ENCODE measurements at regions not wholly inside any gene's neighbourhood (a gene's known extent, or its start where the extent isn't known, plus 50 kb on each side); places are given as distances from the start of the nearest gene placed in this dataset.

DNA sequence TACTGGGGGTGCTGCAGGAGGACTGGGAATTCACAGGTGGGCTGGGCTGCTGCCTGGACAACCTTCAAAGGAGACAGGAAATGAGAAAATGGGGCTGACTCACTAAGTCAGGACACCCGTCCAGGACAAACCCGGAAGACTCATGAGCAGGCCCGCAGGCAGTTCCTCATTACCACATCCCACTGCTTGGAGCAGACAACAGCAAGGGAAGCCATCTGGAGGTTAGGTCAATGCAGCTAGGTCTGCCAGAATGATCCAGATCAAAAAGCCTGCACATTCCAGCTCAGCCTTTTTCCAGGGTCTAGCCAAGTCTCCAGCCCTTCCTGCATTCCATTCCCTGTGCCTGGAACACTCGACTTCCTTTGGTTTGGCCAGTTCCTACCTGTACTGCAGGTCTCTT, 536.5 kb upstream of the CDH11 start:
- no peak for DNase-seq

GRCh38 chr16:65657556-65657955, 535.7 kb upstream of the CDH11 start:
- DNase-seq, result no peak

DNA sequence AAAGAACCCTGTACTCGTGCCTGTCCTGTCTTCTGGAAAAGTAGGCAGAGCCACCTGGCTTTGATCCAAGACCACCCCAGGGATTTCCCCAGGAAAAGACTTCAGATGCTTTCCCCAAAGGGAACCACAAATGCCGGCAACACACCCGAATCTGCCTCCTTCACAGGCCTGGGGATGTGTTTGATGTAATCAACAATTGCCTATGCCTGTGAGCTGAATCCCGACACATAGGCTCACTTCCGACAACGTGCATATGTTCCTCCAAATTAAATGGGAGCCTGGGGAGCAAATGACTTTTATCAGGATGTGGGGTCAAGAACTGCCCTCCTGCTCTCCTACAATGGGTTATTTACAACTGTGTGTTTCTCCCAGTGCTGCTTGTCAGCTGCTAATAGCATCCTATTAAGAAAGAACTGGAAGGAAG, 535.2 kb upstream of the CDH11 start:
- no peak for DNase-seq

- DNase-seq, result no peak
Observed at GRCh38 chr16:65655802-65656201, 533.9 kb upstream of the CDH11 start.

- no peak for DNase-seq
Observed at GRCh38 chr16:65648101-65648500, 526.2 kb upstream of the CDH11 start.

GRCh38 chr16:65644821-65645220, 523.0 kb upstream of the CDH11 start:
- DNase-seq, result no peak

- no peak for DNase-seq
Observed at GRCh38 chr16:65641762-65642289, 520.0 kb upstream of the CDH11 start.

DNA sequence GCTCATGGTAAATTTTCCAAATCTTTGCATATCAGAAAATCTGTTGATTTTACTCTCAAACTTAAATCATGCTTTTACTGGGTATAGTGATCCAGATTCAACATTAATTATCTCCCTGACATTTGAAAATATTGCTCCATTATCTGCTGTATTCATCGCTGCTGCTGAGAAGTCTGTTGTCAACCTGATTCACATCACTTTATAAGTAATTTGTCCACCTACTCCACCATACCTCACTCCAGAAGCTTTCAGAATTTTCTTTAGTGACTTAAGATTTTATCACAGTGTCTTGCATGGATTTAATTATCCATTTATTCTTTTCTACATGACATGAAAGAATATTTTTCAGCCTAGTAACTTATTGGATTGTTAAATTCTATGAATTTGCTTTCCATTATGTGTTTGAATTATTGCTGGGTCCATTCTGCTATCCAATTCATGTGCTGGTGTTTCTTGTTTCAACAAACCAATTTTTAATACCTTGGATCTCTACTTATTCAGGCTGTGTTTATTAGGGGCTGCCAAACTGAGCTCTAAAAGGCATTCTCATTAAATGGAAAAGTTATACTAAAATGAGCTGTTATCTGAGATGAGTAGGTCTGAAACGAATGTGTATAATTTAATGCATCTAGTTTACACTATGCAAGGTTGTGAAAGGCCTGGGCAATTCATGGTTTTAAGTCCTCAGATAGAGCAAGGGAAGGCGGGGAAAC, 519.3 kb upstream of the CDH11 start:
- DNase-seq, result no peak

GRCh38 chr16:65634833-65635232, 513.0 kb upstream of the CDH11 start:
- DNase-seq, result no peak

- DNase-seq, result no peak
Observed at GRCh38 chr16:65634291-65634690, 512.4 kb upstream of the CDH11 start.

GRCh38 chr16:65624666-65625065, 502.8 kb upstream of the CDH11 start:
- no peak for DNase-seq

DNA sequence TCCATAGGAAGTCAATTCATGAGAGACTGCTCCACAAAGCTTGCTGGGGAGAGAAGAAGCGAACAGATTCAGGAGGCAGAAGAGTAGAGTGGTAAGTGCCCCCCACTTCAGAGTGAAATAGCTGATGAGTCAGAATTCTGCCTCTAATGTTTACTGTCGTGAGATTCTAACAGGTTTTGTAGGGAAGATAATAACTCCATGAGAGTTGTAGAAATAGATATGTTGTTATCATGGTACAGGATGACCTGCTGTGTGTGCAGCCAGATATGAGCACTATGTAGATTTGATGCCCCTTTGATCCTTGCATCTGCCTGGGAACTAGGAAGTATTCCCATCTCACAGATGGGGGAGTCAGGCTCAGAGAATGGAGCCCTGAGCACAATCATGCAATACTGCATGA, 502.4 kb upstream of the CDH11 start:
- DNase-seq, result no peak

GRCh38 chr16:65622871-65623270, 501.0 kb upstream of the CDH11 start:
- DNase-seq, result no peak

DNA sequence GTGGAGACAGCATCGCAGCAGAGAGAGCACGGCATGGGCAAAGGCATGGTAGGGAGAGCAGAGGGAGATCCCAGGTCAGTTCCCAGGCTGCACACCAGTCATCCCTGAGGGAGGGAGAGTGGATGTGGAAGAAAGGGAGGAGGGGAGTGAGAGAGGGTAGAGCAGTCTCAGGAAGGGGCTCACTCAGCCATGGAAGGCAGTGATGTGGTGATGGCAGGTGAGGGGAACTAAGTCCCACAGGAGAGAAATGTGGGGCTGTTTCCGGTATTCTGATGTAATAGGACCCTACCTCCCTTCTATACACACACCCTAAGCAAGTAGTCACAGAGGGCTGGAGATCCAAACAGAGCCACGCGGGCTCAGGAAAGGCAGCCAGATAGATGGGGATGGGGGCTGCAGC, 500.3 kb upstream of the CDH11 start:
- DNase-seq, result no peak

GRCh38 chr16:65621640-65622039, 499.8 kb upstream of the CDH11 start:
- DNase-seq, result no peak

DNA sequence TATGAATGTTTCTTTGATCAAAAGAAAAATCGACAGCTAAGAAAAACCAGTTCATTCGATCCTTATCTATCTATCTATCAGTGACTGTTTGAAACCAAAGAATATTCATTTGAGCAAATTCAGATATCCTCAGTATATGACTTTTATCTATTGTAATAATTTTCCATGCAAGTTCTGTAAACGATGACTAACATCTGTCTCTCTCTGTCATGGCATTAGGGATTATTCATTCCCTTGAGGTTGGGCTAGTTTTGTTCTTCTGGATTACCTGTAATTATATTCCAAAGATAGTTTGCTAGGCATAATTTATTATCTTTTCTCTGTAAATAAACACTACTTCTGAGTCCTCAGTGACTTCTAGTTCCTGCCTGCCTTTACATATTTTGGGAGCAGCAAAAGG, 497.7 kb upstream of the CDH11 start:
- DNase-seq, result no peak

- no peak for DNase-seq
Observed at GRCh38 chr16:65618931-65619330, 497.1 kb upstream of the CDH11 start.

DNA sequence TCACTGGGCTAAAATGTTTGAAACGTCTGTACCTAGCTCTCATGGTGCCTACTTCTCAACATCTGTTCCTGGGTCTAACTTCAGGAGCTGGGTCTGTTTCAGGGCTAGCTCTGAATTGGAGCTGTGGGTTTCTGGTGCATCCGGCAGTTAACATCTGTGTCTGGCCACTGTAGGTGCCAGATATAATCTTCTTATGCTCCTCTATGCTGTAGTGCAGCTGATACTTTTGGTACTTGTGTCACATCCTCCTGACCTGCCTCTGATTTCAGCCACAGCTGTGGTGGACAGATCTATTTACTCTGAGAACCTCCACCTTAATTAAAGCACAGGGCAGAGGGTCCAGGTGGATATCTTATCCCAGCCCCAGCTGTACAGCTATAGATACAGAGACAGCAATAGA, 496.5 kb upstream of the CDH11 start:
- DNase-seq, result no peak

DNA sequence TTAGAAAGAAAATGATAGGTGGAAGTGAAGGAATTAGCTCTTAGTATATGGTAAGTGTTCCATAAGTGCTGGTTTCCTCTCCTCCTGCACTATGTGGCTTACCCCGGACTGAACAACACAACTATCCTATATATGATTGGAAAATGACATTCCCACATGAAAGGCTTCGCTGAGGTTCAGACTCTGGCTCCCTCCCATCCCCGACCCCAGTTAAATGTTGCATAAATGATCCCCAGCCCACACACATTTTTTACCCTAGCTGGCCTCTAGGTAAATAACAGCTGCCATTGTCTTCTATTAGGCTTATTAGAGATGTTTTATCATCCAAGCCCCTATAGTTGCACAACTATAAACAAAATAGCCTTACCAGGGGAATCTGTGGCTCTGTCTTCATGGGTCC, 495.6 kb upstream of the CDH11 start:
- DNase-seq, result no peak

DNA sequence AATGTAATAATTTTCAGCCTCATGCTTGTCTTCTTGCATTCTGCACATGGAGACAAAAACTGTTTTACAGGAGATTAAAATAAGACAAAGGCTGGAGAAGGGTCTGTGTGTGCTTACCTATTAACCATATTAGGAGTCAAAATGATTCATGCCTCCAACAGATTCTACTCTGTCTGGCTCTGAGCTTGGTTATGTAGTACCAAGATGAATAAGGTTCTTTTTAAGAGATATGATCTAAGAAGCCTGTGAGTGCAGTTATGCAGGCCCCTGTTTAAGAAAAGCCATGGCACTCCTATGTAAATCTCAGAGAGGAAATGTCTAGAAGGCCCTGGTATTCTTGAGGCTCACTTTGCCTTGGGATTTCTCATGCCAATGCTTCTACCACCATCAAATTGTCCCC, 486.6 kb upstream of the CDH11 start:
- no peak for DNase-seq

- no peak for DNase-seq
Observed at GRCh38 chr16:65604771-65605170, 482.9 kb upstream of the CDH11 start.

DNA sequence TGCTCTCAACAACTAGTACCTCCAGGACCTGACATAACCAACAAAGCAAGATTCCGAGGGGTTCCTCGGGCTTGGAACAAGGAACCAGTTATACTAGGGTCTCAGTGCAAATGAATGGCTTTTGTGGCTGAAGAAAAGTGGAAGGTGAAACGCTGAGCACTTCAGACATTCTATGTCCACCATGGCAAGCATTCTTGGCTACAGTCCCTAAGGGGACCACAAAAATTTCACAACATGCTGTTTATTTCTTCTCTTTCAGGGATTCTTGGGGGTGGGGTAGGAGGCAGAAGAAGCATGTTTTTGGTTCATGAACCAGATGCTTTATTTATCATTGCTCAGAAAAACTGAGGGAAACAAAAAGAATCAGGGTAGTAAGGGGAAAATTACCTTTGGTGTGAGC, 479.9 kb upstream of the CDH11 start:
- no peak for DNase-seq

DNA sequence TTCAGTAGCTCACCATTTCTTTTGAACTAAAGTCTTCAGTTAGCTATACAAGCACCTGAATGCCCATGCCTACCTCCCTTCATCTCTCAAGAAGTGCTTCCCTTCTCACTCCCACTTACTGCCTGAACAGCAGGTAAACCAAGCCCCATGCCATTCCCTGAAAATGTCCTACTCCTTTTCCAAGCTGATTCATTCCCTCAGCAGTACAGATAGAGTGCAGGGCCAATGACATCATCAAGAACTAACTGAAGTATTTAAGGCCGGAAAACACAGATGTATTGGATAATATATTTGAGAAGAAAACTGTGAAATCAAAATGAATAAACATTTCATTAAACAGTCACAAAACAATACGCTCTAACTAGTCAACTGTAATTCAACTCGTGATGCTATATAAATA, 478.8 kb upstream of the CDH11 start:
- no peak for DNase-seq

GRCh38 chr16:65600046-65600445, 478.2 kb upstream of the CDH11 start:
- DNase-seq, result no peak

GRCh38 chr16:65598621-65599020, 476.8 kb upstream of the CDH11 start:
- no peak for DNase-seq
